B cell (primary cell): ENCODE measurements at regions not wholly inside any gene's neighbourhood (a gene's known extent, or its start where the extent isn't known, plus 50 kb on each side); places are given as distances from the start of the nearest gene placed in this dataset.

ENCODE experiments used
- CTCF ChIP-seq: fragments of 200-600 bp; IDR thresholded peaks from one replicate; pipeline ENCODE4 v1.8.0; 2022; ENCODE audit warnings: antibody characterized with exemption, mild to moderate bottlenecking
- EZH2 ChIP-seq: IDR thresholded peaks from 2 replicates; pipeline ENCODE4 v1.6.1; 2012; ENCODE audit warnings: borderline replicate concordance, low read depth, mild to moderate bottlenecking, moderate library complexity, low read length; ENCODE audit not compliant: insufficient read depth, poor library complexity, severe bottlenecking

- no peak for TF ChIP-seq CTCF
- TF ChIP-seq EZH2: no peak
Measured at GRCh38 chr6:113627480-113627879, 229.7 kb upstream of the MARCKS start.
